Liver (tissue), 3 donors: ENCODE measurements at regions not wholly inside any gene's neighbourhood (a gene's known extent, or its start where the extent isn't known, plus 50 kb on each side); places are given as distances from the start of the nearest gene placed in this dataset.

ENCODE experiments used
- ATF3 ChIP-seq: IDR thresholded peaks from 2 replicates; pipeline ENCODE4 v1.6.1; 2016; ENCODE audit warnings: antibody characterized with exemption
- CTCF ChIP-seq: fragments of 150-350 bp; IDR thresholded peaks from 2 replicates; pipeline ENCODE4 v1.5.1; 2017; ENCODE audit warnings: improper control_type of control experiment, low read depth, low read length; ENCODE audit not compliant: missing input control
- FOXA1 ChIP-seq: IDR thresholded peaks from 2 replicates; pipeline ENCODE4 v1.6.1; 2016; ENCODE audit warnings: antibody characterized with exemption
- GABPA ChIP-seq, 2 donors: IDR thresholded peaks in 1 of 2; conservative IDR thresholded peaks in 1 of 2; 2 replicates each; pipeline ENCODE4 v1.6.1; 2016; ENCODE audit warnings: antibody characterized with exemption in 2 of 2, mild to moderate bottlenecking in 1 of 2, moderate library complexity in 1 of 2
- JUND ChIP-seq, 2 donors: IDR thresholded peaks; 2 replicates each; pipeline ENCODE4 v1.6.1; 2016; ENCODE audit warnings: antibody characterized with exemption in 2 of 2
- MAX ChIP-seq: IDR thresholded peaks from 2 replicates; pipeline ENCODE4 v1.6.1; 2016; ENCODE audit warnings: antibody characterized with exemption
- RAD21 ChIP-seq, 2 donors: IDR thresholded peaks; 2 replicates each; pipeline ENCODE4 v1.6.1; 2016; ENCODE audit warnings: antibody characterized with exemption in 2 of 2, mild to moderate bottlenecking in 2 of 2
- REST ChIP-seq: IDR thresholded peaks from 2 replicates; pipeline ENCODE4 v1.6.1; 2016; ENCODE audit warnings: antibody characterized with exemption, mild to moderate bottlenecking
- RXRA ChIP-seq, 2 donors: IDR thresholded peaks; 2 replicates each; pipeline ENCODE4 v1.6.1; 2017 to 2018; ENCODE audit warnings: antibody characterized with exemption in 2 of 2, mild to moderate bottlenecking in 1 of 2
- SP1 ChIP-seq: IDR thresholded peaks from 2 replicates; pipeline ENCODE4 v1.6.1; 2018; ENCODE audit warnings: antibody characterized with exemption, mild to moderate bottlenecking
- TAF1 ChIP-seq: conservative IDR thresholded peaks from 2 replicates; pipeline ENCODE4 v1.6.1; 2016; ENCODE audit warnings: antibody characterized with exemption, mild to moderate bottlenecking
- YY1 ChIP-seq: IDR thresholded peaks from 2 replicates; pipeline ENCODE4 v1.6.1; 2016; ENCODE audit warnings: antibody characterized with exemption, mild to moderate bottlenecking
- ZBTB33 ChIP-seq: IDR thresholded peaks from 2 replicates; pipeline ENCODE4 v1.6.1; 2016; ENCODE audit warnings: antibody characterized with exemption
- donor health status: healthy.
- donor health status: healthy.

- TF ChIP-seq CTCF, result no peak
- no peak for TF ChIP-seq YY1
- TF ChIP-seq ATF3, result no peak
- no peak for TF ChIP-seq REST
- no peak for TF ChIP-seq RAD21 (IDR thresholded peaks at IDR 0.05)
- no peak for TF ChIP-seq JUND (IDR thresholded peaks at IDR 0.05)
- no peak for TF ChIP-seq TAF1
- TF ChIP-seq MAX, result no peak
- TF ChIP-seq FOXA1, result no peak
- TF ChIP-seq GABPA (IDR thresholded peaks at IDR 0.05 in 1 of 2, conservative IDR thresholded peaks at IDR 0.05 in 1 of 2), result no peak
- TF ChIP-seq ZBTB33, result no peak
- TF ChIP-seq RXRA (IDR thresholded peaks at IDR 0.05), result no peak
- TF ChIP-seq SP1, result no peak
Measured at GRCh38 chr10:117677890-117678500, 135.4 kb downstream of the EMX2 start.
